Right lobe of liver (tissue), 4 donors: ENCODE measurements at regions not wholly inside any gene's neighbourhood (a gene's known extent, or its start where the extent isn't known, plus 50 kb on each side); places are given as distances from the start of the nearest gene placed in this dataset.

ENCODE experiments used
- CTCF ChIP-seq, 4 donors: fragments of 200-600 bp in 3 of 4; fragments of 450-650 bp in 1 of 4; IDR thresholded peaks; one replicate each; pipeline versions ENCODE4 v1.5.1 to v1.8.0; 2016 to 2022; ENCODE audit warnings: antibody characterized with exemption in 4 of 4, mild to moderate bottlenecking in 2 of 4
- POLR2A ChIP-seq: fragments of 450-650 bp; IDR thresholded peaks from one replicate; pipeline ENCODE4 v1.6.1; 2017; ENCODE audit warnings: antibody characterized with exemption, mild to moderate bottlenecking
- donor health status: DM: no; HTN: no; CAD: no.
- donor health status: DM: no; HTN: no; CAD: no.
- donor health status: DM: no; HTN: yes; CAD: no.

GRCh38 chr9:134239939-134240338 is 75.6 kb upstream of the RNU6ATAC start:
- TF ChIP-seq CTCF (IDR thresholded peaks at IDR 0.05): no peak
- TF ChIP-seq POLR2A: no peak
